GM06990 (cell line): ENCODE measurements at regions not wholly inside any gene's neighbourhood (a gene's known extent, or its start where the extent isn't known, plus 50 kb on each side); places are given as distances from the start of the nearest gene placed in this dataset.

Source experiments
- DNase-seq: peaks from one replicate; pipeline ENCODE4 v3.0.0-alpha.2; 2011; ENCODE audit not compliant: insufficient read length; ENCODE audit errors: extremely low read depth
- H3K27me3 ChIP-seq: replicated peaks from 2 replicates; pipeline ENCODE4 v1.6.0; 2011; ENCODE audit warnings: low read length; ENCODE audit not compliant: control insufficient read depth, insufficient read depth
- H3K36me3 ChIP-seq: 2 replicates; pipeline ENCODE4 v1.5.1; 2011; ENCODE audit warnings: low read length; ENCODE audit not compliant: control insufficient read depth, insufficient read depth
- H3K4me3 ChIP-seq: replicated peaks from 2 replicates; pipeline ENCODE4 v1.5.1; 2011; ENCODE audit warnings: low read depth, mild to moderate bottlenecking, control low read depth, low read length
- TF ChIP-seq, protein P1 (sequence below): IDR thresholded peaks from 2 replicates; pipeline ENCODE4 v1.5.1; 2011; ENCODE audit warnings: low read length, control low read depth, mild to moderate bottlenecking, inconsistent platforms; ENCODE audit not compliant: insufficient read depth, poor library complexity, severe bottlenecking

GRCh38 chr18:78673516-78674321 is 305.9 kb upstream of the SALL3 start:
- Histone ChIP-seq H3K4me3 (no peak overlapping the region), H3K36me3 (no peaks in the 10 kb centered on the region), H3K27me3 (no peaks in the 10 kb centered on the region)
- DNase-seq: no peak
- TF ChIP-seq, protein P1, sequence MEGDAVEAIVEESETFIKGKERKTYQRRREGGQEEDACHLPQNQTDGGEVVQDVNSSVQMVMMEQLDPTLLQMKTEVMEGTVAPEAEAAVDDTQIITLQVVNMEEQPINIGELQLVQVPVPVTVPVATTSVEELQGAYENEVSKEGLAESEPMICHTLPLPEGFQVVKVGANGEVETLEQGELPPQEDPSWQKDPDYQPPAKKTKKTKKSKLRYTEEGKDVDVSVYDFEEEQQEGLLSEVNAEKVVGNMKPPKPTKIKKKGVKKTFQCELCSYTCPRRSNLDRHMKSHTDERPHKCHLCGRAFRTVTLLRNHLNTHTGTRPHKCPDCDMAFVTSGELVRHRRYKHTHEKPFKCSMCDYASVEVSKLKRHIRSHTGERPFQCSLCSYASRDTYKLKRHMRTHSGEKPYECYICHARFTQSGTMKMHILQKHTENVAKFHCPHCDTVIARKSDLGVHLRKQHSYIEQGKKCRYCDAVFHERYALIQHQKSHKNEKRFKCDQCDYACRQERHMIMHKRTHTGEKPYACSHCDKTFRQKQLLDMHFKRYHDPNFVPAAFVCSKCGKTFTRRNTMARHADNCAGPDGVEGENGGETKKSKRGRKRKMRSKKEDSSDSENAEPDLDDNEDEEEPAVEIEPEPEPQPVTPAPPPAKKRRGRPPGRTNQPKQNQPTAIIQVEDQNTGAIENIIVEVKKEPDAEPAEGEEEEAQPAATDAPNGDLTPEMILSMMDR: no peak

DNA sequence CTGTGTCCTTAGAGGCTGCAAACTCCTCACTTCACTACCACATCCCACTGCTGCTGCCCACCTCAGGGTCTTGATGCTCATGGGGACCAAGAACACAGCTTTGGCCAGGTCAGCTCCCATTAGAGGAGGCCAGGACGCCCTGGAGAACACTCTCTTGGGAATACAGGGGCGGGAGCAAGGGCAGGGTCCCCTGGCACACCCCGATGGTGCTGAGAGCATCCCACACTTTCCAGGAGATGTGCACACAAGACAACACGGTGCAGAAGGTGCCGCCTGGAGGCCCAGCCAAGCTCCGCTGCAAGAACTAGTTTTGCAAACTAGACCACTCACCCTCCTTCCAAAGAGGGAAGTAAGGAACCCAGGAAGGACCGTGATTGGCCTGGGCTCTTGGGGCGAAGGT is 304.4 kb upstream of the SALL3 start:
- no peaks in the 10 kb centered on the region for H3K36me3 ChIP-seq
- TF ChIP-seq, protein P1: no peak
- H3K27me3 ChIP-seq: no peaks in the 10 kb centered on the region
- H3K4me3 ChIP-seq: no peak overlapping the region
- DNase-seq: no peak

DNA sequence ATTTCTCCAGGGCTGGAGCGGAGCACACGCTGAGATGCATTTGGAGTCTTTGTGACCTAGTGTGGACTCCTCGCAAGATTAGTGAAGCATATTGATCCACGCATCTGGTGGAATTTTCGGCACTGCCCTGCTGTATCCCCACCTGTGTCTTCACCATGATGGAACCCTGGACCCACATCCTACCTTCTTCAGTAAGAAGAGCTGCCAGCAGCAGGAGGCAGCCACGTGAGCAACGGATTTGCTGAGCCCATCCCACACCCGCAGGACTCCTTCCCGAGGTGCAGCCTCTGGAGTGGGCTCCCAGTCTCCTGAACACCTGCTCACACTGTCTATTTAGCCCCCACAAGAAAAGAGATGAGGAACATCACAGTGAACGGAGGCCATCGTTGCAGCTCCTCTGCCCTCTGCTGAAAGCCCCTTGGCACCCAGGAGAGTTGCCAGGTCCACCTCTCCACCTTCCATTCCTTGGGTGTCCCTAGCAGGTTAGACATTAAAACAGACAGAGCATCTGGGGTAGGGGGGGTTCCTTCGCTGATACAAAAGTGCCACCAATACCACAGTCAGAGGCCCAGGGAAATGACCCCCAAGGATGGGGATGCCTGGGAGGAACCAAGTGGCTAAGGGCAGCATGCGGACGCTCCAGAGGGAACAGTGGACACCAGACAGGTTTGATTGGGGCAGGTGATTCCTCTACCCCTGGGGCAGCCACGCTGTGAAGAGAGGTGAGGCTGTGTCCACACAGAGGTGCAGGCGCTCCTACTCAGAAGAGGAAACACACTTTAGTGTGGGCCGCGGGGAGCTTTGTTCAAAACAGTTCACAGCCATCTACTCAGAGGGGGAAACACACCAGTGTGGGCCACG is 302.8 kb upstream of the SALL3 start:
- TF ChIP-seq, protein P1: no peak
- no peak for DNase-seq
- H3K36me3 ChIP-seq: no peaks in the 10 kb centered on the region
- H3K4me3 ChIP-seq: no peak overlapping the region
- no peaks in the 10 kb centered on the region for H3K27me3 ChIP-seq

- H3K4me3 ChIP-seq: no peak overlapping the region
- no peaks in the 10 kb centered on the region for H3K27me3 ChIP-seq
- H3K36me3 ChIP-seq: no peaks in the 10 kb centered on the region
- TF ChIP-seq, protein P1: no peak
- no peak for DNase-seq
Measured at GRCh38 chr18:78677483-78678317, 301.9 kb upstream of the SALL3 start.

DNA sequence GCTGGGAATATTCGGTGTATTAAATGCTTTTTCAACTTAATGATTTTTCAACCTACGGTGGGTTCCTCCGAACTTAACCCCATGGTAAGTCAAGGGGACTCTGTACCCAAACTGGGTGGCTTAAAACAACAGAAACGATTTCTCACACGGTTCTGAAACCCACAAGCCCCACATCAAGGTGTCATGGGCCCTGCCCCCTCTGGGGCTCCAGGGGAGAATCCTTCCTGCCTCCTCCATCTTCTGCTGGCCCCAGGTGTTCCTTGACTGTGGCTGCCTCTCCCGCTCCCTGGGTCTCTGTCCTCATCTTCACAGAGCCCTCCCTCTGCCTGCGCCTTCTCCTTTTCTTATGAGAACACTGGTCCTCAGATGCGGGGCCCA is 301.3 kb upstream of the SALL3 start:
- Histone ChIP-seq H3K36me3 (no peaks in the 10 kb centered on the region), H3K27me3 (no peaks in the 10 kb centered on the region), H3K4me3 (no peak overlapping the region)
- TF ChIP-seq, protein P1: no peak
- no peak for DNase-seq
